ENCODE measurements at regions not wholly inside any gene's neighbourhood (a gene's known extent, or its start where the extent isn't known, plus 50 kb on each side); places are given as distances from the start of the nearest gene placed in this dataset.

- TF ChIP-seq POLR2AphosphoS5 (IDR thresholded peaks at IDR 0.05) = no peak
- TF ChIP-seq CTCF (IDR thresholded peaks at IDR 0.05 in 8 of 11, conservative IDR thresholded peaks at IDR 0.05 in 3 of 11) = no peak
- TF ChIP-seq POLR2A (IDR thresholded peaks at IDR 0.05) = no peak
- Histone ChIP-seq H3K27ac (no peak overlapping the region), H3K4me3 (no peak overlapping the region), H3K9me3 (no peaks in the 10 kb centered on the region), H3K4me1 (no peaks in the 10 kb centered on the region), H3K27me3 (replicated peaks in 1 of 7) (no peaks in the 10 kb centered on the region), H3K36me3 (no peaks in the 10 kb centered on the region)
- intact Hi-C loops (cut with DNase I; ENCODE audit: low total_unique reads) = no loop called here
- no peak for DNase-seq
- 67 to 88% (median 70%) methylated on average over 1 of the region's 1 CpG for WGBS, 5 donors
Measured at GRCh38 chr6:95279616-95280015, 297.7 kb upstream of the MANEA start.

GRCh38 chr6:95280686-95281273 is 296.6 kb upstream of the MANEA start:
- DNase-seq = no peak
- H3K4me3 ChIP-seq = no peak overlapping the region
- H3K9me3 ChIP-seq = no peaks in the 10 kb centered on the region
- no peak for TF ChIP-seq POLR2A (IDR thresholded peaks at IDR 0.05)
- peak in 2 of 11 experiments; percentile 23 to 37 for TF ChIP-seq CTCF (IDR thresholded peaks at IDR 0.05 in 8 of 11, conservative IDR thresholded peaks at IDR 0.05 in 3 of 11)
- TF ChIP-seq POLR2AphosphoS5 (IDR thresholded peaks at IDR 0.05) = no peak
- H3K36me3 ChIP-seq = no peaks in the 10 kb centered on the region
- H3K27ac ChIP-seq = no peak overlapping the region
- H3K27me3 ChIP-seq (replicated peaks in 1 of 7) = no peaks in the 10 kb centered on the region
- intact Hi-C loops (cut with DNase I; ENCODE audit: low total_unique reads) = no loop called here
- WGBS, 5 donors = 37 to 49% (median 46%) methylated on average over 4 of the region's 4 CpGs
- H3K4me1 ChIP-seq = no peaks in the 10 kb centered on the region

GRCh38 chr6:95285881-95286280 is 291.5 kb upstream of the MANEA start:
- intact Hi-C loops (cut with DNase I; ENCODE audit: low total_unique reads) = no loop called here
- H3K36me3 ChIP-seq = no peaks in the 10 kb centered on the region
- WGBS, 5 donors = 36 to 54% (median 39%) methylated on average over 2 of the region's 2 CpGs

GRCh38 chr6:95286874-95287273 is 290.5 kb upstream of the MANEA start:
- no peak for DNase-seq
- no peak overlapping the region for H3K27ac ChIP-seq

More at GRCh38 chr6:95285881-95286280, 291.5 kb upstream of the MANEA start:
- no peak overlapping the region for H3K27ac ChIP-seq
- no peak for DNase-seq
- H3K4me1 ChIP-seq = no peaks in the 10 kb centered on the region
- H3K4me3 ChIP-seq = no peak overlapping the region
- H3K27me3 ChIP-seq (replicated peaks in 1 of 7) = no peaks in the 10 kb centered on the region
- no peaks in the 10 kb centered on the region for H3K9me3 ChIP-seq
- TF ChIP-seq POLR2AphosphoS5 (IDR thresholded peaks at IDR 0.05) = no peak
- TF ChIP-seq CTCF (IDR thresholded peaks at IDR 0.05 in 8 of 11, conservative IDR thresholded peaks at IDR 0.05 in 3 of 11) = no peak
- no peak for TF ChIP-seq POLR2A (IDR thresholded peaks at IDR 0.05)

More at GRCh38 chr6:95286874-95287273, 290.5 kb upstream of the MANEA start:
- Histone ChIP-seq H3K4me3 (no peak overlapping the region), H3K4me1 (no peaks in the 10 kb centered on the region), H3K36me3 (no peaks in the 10 kb centered on the region), H3K27me3 (replicated peaks in 1 of 7) (no peaks in the 10 kb centered on the region), H3K9me3 (no peaks in the 10 kb centered on the region)
- intact Hi-C loops (cut with DNase I; ENCODE audit: low total_unique reads) = no loop called here
- TF ChIP-seq POLR2A (IDR thresholded peaks at IDR 0.05) (no peak), CTCF (IDR thresholded peaks at IDR 0.05 in 8 of 11, conservative IDR thresholded peaks at IDR 0.05 in 3 of 11) (no peak), POLR2AphosphoS5 (IDR thresholded peaks at IDR 0.05) (no peak)
